ENCODE measurements at regions not wholly inside any gene's neighbourhood (a gene's known extent, or its start where the extent isn't known, plus 50 kb on each side); places are given as distances from the start of the nearest gene placed in this dataset.

GRCh38 chr15:53009093-53009492 lies 219.0 kb upstream of the ONECUT1 start:
- DNase-seq: no peak

- DNase-seq: peak; percentile 26
Observed at GRCh38 chr15:53000409-53000808, 210.3 kb upstream of the ONECUT1 start.

GRCh38 chr15:52997123-52997522 lies 207.0 kb upstream of the ONECUT1 start:
- DNase-seq: no peak

- no peak for DNase-seq
Observed at GRCh38 chr15:52994290-52994689, 204.2 kb upstream of the ONECUT1 start.

- DNase-seq: no peak
Observed at GRCh38 chr15:52984507-52984906, 194.4 kb upstream of the ONECUT1 start.

- DNase-seq: no peak
Observed at GRCh38 chr15:52980446-52980845, 190.3 kb upstream of the ONECUT1 start.

GRCh38 chr15:52976516-52977075 lies 186.5 kb upstream of the ONECUT1 start:
- peak; percentile 76 for DNase-seq

GRCh38 chr15:52975941-52976449 lies 185.9 kb upstream of the ONECUT1 start:
- DNase-seq: no peak

- no peak for DNase-seq
Observed at GRCh38 chr15:52963865-52964264, 173.7 kb upstream of the ONECUT1 start.

- DNase-seq: peak; percentile 1
Observed at GRCh38 chr15:52960283-52960682, 170.1 kb upstream of the ONECUT1 start.

GRCh38 chr15:52943746-52944145 lies 153.6 kb upstream of the ONECUT1 start:
- DNase-seq: no peak

GRCh38 chr15:52936489-52936888 lies 146.4 kb upstream of the ONECUT1 start:
- DNase-seq: no peak

- DNase-seq: no peak
Observed at GRCh38 chr15:52925130-52925529, 135.0 kb upstream of the ONECUT1 start.

GRCh38 chr15:52924630-52925029 lies 134.5 kb upstream of the ONECUT1 start:
- DNase-seq: peak; percentile 6

- DNase-seq: peak; percentile 9
Observed at GRCh38 chr15:52923626-52924025, 133.5 kb upstream of the ONECUT1 start.

- no peak for DNase-seq
Observed at GRCh38 chr15:52922871-52923270, 132.7 kb upstream of the ONECUT1 start.

GRCh38 chr15:52912172-52912571 lies 122.0 kb upstream of the ONECUT1 start:
- no peak for DNase-seq

GRCh38 chr15:52893338-52893737 lies 103.2 kb upstream of the ONECUT1 start:
- DNase-seq: no peak

- no peak for DNase-seq
Observed at GRCh38 chr15:52879904-52880303, 89.8 kb upstream of the ONECUT1 start.

GRCh38 chr15:52879145-52879544 lies 89.0 kb upstream of the ONECUT1 start:
- DNase-seq: peak; percentile 30

- DNase-seq: peak; percentile 36
Observed at GRCh38 chr15:52876991-52877663, 87.0 kb upstream of the ONECUT1 start.

- no peak for DNase-seq
Observed at GRCh38 chr15:52872036-52872818, 82.1 kb upstream of the ONECUT1 start.

GRCh38 chr15:52870015-52870414 lies 79.9 kb upstream of the ONECUT1 start:
- DNase-seq: no peak

GRCh38 chr15:52866698-52867097 lies 76.6 kb upstream of the ONECUT1 start:
- DNase-seq: no peak
